HCT116 (cell line): ENCODE measurements at regions not wholly inside any gene's neighbourhood (a gene's known extent, or its start where the extent isn't known, plus 50 kb on each side); places are given as distances from the start of the nearest gene placed in this dataset.

Experiments used
- ATAC-seq: fragments of 200-7000 bp; cut with Tn5 transposase; 2 replicates; pipeline ENCODE4 v1.9.1; 2020; ENCODE audit warnings: mild to moderate bottlenecking, moderate library complexity
- BruUV-seq: library from RNA; stranded (reverse); fragments of 400-500 nt; replicated peaks from 2 replicates; lab custom pipeline; 2021; lab: Mats Ljungman, UMichigan
- CTCF ChIA-PET: fragments of 300-600 bp; sonication (Branson Sonifier 250); formaldehyde crosslinking; loops from one replicate; lab custom pipeline; 2021; ENCODE audit warnings: antibody characterized with exemption; lab: Charles Lee
- POLR2A ChIA-PET: fragments of 300-600, 350-600 bp; sonication (Branson Sonifier 250); formaldehyde crosslinking; loops from one replicate; lab custom pipeline; 2021; ENCODE audit warnings: antibody characterized with exemption; lab: Charles Lee
- RAD21 ChIA-PET, 2 experiments: fragments of 300-600 bp; sonication (Branson Sonifier 250); formaldehyde crosslinking; loops; one replicate each; lab custom pipeline; 2023; ENCODE audit warnings: low total read pairs in 2 of 2; ENCODE audit not compliant: uncharacterized antibody in 2 of 2, unreplicated experiment in 2 of 2, low non-redundant PET in 1 of 2; lab: Charles Lee
- DNase-seq: peaks from one replicate; pipeline ENCODE4 v3.0.0-alpha.2; 2010; ENCODE audit warnings: low read depth, low spot score
- H2AFZ ChIP-seq: fragments of 200-600 bp; shearing (Covaris generic), sonication (generic); 2 replicates; pipeline ENCODE4 v1.6.1; 2017; ENCODE audit warnings: low read depth, mixed run types, mixed read lengths, antibody characterized with exemption, low read length; ENCODE audit not compliant: poor library complexity, severe bottlenecking
- H3K27ac ChIP-seq: 2 replicates; pipeline ENCODE4 v1.5.1; 2012; ENCODE audit warnings: low read depth, low read length
- H3K27me3 ChIP-seq: fragments of 200-600 bp; sonication (generic); 2 replicates; pipeline ENCODE4 v1.6.1; 2016; ENCODE audit warnings: mixed run types, low read length, mixed read lengths; ENCODE audit not compliant: insufficient read depth
- H3K36me3 ChIP-seq, 2 experiments: fragments of 200-500 bp in 1 of 2; fragments of 200-600 bp in 1 of 2; sonication (Bioruptor generic) in 1 of 2; sonication (generic) in 1 of 2; 2 replicates each; pipeline versions ENCODE4 v1.5.1 to v1.6.1; 2014 to 2016; ENCODE audit warnings: low read length in 2 of 2, inconsistent platforms in 1 of 2, mixed read lengths in 1 of 2, mixed run types in 1 of 2; ENCODE audit not compliant: insufficient read depth in 2 of 2, control insufficient read depth in 1 of 2
- H3K4me1 ChIP-seq, 2 experiments: fragments of 200-600 bp in 1 of 2; sonication (generic) in 1 of 2; 2 replicates each; pipeline versions ENCODE4 v1.5.1 to v1.6.1; 2012 to 2017; ENCODE audit warnings: low read length in 2 of 2, inconsistent platforms in 1 of 2, mild to moderate bottlenecking in 1 of 2, mixed read lengths in 1 of 2, mixed run types in 1 of 2, moderate library complexity in 1 of 2; ENCODE audit not compliant: insufficient read depth in 2 of 2, control insufficient read depth in 1 of 2
- H3K4me2 ChIP-seq: fragments of 200-600 bp; sonication (generic); 2 replicates; pipeline ENCODE4 v1.6.1; 2017; ENCODE audit warnings: mixed run types, low read length, mixed read lengths
- H3K4me3 ChIP-seq, 2 experiments: fragments of 200-600 bp in 1 of 2; sonication (generic) in 1 of 2; replicated peaks in 1 of 2; 2 replicates each; pipeline ENCODE4 v1.5.1; 2011 to 2016; ENCODE audit warnings: low read length in 2 of 2, control low read depth in 1 of 2, low read depth in 1 of 2, mild to moderate bottlenecking in 1 of 2, mixed read lengths in 1 of 2, mixed run types in 1 of 2
- H3K79me2 ChIP-seq: fragments of 200-600 bp; sonication (generic); 2 replicates; pipeline ENCODE4 v1.6.1; 2017; ENCODE audit warnings: mild to moderate bottlenecking, mixed run types, low read length, moderate library complexity, mixed read lengths; ENCODE audit not compliant: insufficient read depth
- H3K9ac ChIP-seq: fragments of 200-600 bp; sonication (generic); 2 replicates; pipeline ENCODE4 v1.6.1; 2016; ENCODE audit warnings: low read length, mixed read lengths
- H3K9me2 ChIP-seq: fragments of 200-600 bp; sonication (generic), shearing (Covaris generic); 2 replicates; pipeline ENCODE4 v1.6.1; 2017; ENCODE audit warnings: mixed run types, mild to moderate bottlenecking, moderate library complexity; ENCODE audit not compliant: insufficient read depth
- H3K9me3 ChIP-seq, 2 experiments: fragments of 200-500 bp in 1 of 2; fragments of 200-600 bp in 1 of 2; sonication (Bioruptor generic) in 1 of 2; sonication (generic) in 1 of 2; 2 replicates each; pipeline ENCODE4 v1.6.1; 2014 to 2017; ENCODE audit warnings: low read length in 2 of 2, mixed read lengths in 2 of 2, inconsistent platforms in 1 of 2, low read depth in 1 of 2, mild to moderate bottlenecking in 1 of 2, mixed run types in 1 of 2, moderate library complexity in 1 of 2; ENCODE audit not compliant: control insufficient read depth in 1 of 2, insufficient read depth in 1 of 2
- H4K20me1 ChIP-seq: fragments of 200-600 bp; sonication (generic), shearing (Covaris generic); 2 replicates; pipeline ENCODE4 v1.6.1; 2017; ENCODE audit warnings: mixed run types, mild to moderate bottlenecking, moderate library complexity; ENCODE audit not compliant: insufficient read depth
- CBX3 ChIP-seq: IDR thresholded peaks from 2 replicates; pipeline ENCODE4 v1.6.1; 2012; ENCODE audit warnings: low read depth
- CEBPB ChIP-seq: IDR thresholded peaks from 2 replicates; pipeline ENCODE4 v1.6.1; 2012; ENCODE audit warnings: low read depth
- EGR1 ChIP-seq: IDR thresholded peaks from 2 replicates; pipeline ENCODE4 v1.6.1; 2012; ENCODE audit warnings: low read depth
- ELF1 ChIP-seq: IDR thresholded peaks from 2 replicates; pipeline ENCODE4 v1.6.1; 2012; ENCODE audit warnings: low read depth, borderline replicate concordance
- EZH2 ChIP-seq: fragments of 200-600 bp; sonication (generic); IDR thresholded peaks from 2 replicates; pipeline ENCODE4 v1.6.1; 2017; ENCODE audit warnings: antibody characterized with exemption, mixed run types
- EZH2phosphoT487 ChIP-seq: fragments of 200-600 bp; IDR thresholded peaks from 2 replicates; pipeline ENCODE4 v1.6.1; 2018; ENCODE audit warnings: antibody characterized with exemption, borderline replicate concordance
- JUND ChIP-seq: IDR thresholded peaks from 2 replicates; pipeline ENCODE4 v1.6.1; 2012
- POLR2A ChIP-seq: IDR thresholded peaks from 2 replicates; pipeline ENCODE4 v1.7.0; 2011; ENCODE audit warnings: borderline replicate concordance; ENCODE audit not compliant: insufficient read depth, insufficient read length; ENCODE audit errors: extremely low read depth
- SIN3A ChIP-seq: IDR thresholded peaks from 2 replicates; pipeline ENCODE4 v1.6.1; 2012; ENCODE audit warnings: low read depth
- SP1 ChIP-seq: IDR thresholded peaks from 2 replicates; pipeline ENCODE4 v1.6.1; 2012; ENCODE audit warnings: low read depth
- SRF ChIP-seq: IDR thresholded peaks from 2 replicates; pipeline ENCODE4 v1.6.1; 2012; ENCODE audit warnings: low read depth
- TCF7L2 ChIP-seq: IDR thresholded peaks from 2 replicates; pipeline ENCODE4 v1.7.0; 2011; ENCODE audit warnings: borderline replicate concordance, inconsistent platforms; ENCODE audit not compliant: insufficient read depth, insufficient read length; ENCODE audit errors: extremely low read depth
- YY1 ChIP-seq: IDR thresholded peaks from 2 replicates; pipeline ENCODE4 v1.6.1; 2011; ENCODE audit warnings: low read length, low read depth, moderate library complexity, mild to moderate bottlenecking; ENCODE audit not compliant: insufficient replicate concordance; ENCODE audit errors: extremely low read depth
- ZFX ChIP-seq: fragments of 450-650 bp; IDR thresholded peaks from 2 replicates; pipeline ENCODE4 v1.6.1; 2017
- ZNF274 ChIP-seq: fragments of 200-500 bp; sonication (Bioruptor generic); IDR thresholded peaks from 2 replicates; pipeline ENCODE4 v1.6.1; 2014; ENCODE audit warnings: mild to moderate bottlenecking, low read depth, low read length, inconsistent platforms
- intact Hi-C: fragments of 100-400 bp; cut with micrococcal nuclease; formaldehyde crosslinking; loops from 2 replicates; pipeline ENCODE4 v1.10.0; 2022
- TF ChIP-seq, protein P1 (sequence below), 3 experiments: fragments of 200-600 bp in 1 of 3; sonication (generic) in 1 of 3; IDR thresholded peaks in 2 of 3; conservative IDR thresholded peaks in 1 of 3; 2 replicates each; pipeline ENCODE4 v1.5.1; 2012 to 2017; ENCODE audit warnings: low read depth in 2 of 3, low read length in 2 of 3, antibody characterized with exemption in 1 of 3, borderline replicate concordance in 1 of 3, control low read depth in 1 of 3, mild to moderate bottlenecking in 1 of 3, mixed read lengths in 1 of 3, mixed run types in 1 of 3, moderate library complexity in 1 of 3; ENCODE audit not compliant: insufficient read depth in 1 of 3
- TF ChIP-seq, protein P2 (sequence below): IDR thresholded peaks from 2 replicates; pipeline ENCODE4 v1.6.1; 2011; ENCODE audit warnings: mild to moderate bottlenecking, low read length, moderate library complexity; ENCODE audit not compliant: insufficient replicate concordance; ENCODE audit errors: extremely low read depth
- TF ChIP-seq, protein P3 (sequence below): IDR thresholded peaks from 2 replicates; pipeline ENCODE4 v1.6.1; 2012

GRCh38 chr6:144993870-144994269 is 708.7 kb downstream of the UTRN start:
- Histone ChIP-seq H3K79me2 (no peaks in the 10 kb centered on the region), H3K9me3 (no peaks in the 10 kb centered on the region), H2AFZ (peak overlapping the region; percentile 17), H3K4me1 (peaks cover 0 to 6% of the 10 kb centered on the region in 2 experiments; a peak in 1 of 4 replicates), H4K20me1 (no peaks in the 10 kb centered on the region), H3K27me3 (no peaks in the 10 kb centered on the region), H3K9ac (no peak overlapping the region), H3K4me3 (no peak overlapping the region), H3K27ac (no peak overlapping the region), H3K4me2 (no peak overlapping the region), H3K9me2 (peaks cover 5% of the 10 kb centered on the region; the same call in 1 of the 2 replicates), H3K36me3 (no peaks in the 10 kb centered on the region)
- RAD21 ChIA-PET, result no interaction called here
- BruUV-seq, result no TSS peak
- no peak for DNase-seq
- ATAC-seq, result no peak
- intact Hi-C loops, result no loop called here
- CTCF ChIA-PET, result no interaction called here
- TF ChIP-seq SRF, result no peak
- no peak for TF ChIP-seq EZH2phosphoT487
- no peak for TF ChIP-seq SIN3A
- no peak for TF ChIP-seq ZNF274
- no peak for TF ChIP-seq EZH2
- no peak for TF ChIP-seq JUND
- no peak for TF ChIP-seq EGR1
- TF ChIP-seq ELF1, result no peak
- no peak for TF ChIP-seq ZFX
- TF ChIP-seq CBX3, result no peak
- TF ChIP-seq, protein P1, sequence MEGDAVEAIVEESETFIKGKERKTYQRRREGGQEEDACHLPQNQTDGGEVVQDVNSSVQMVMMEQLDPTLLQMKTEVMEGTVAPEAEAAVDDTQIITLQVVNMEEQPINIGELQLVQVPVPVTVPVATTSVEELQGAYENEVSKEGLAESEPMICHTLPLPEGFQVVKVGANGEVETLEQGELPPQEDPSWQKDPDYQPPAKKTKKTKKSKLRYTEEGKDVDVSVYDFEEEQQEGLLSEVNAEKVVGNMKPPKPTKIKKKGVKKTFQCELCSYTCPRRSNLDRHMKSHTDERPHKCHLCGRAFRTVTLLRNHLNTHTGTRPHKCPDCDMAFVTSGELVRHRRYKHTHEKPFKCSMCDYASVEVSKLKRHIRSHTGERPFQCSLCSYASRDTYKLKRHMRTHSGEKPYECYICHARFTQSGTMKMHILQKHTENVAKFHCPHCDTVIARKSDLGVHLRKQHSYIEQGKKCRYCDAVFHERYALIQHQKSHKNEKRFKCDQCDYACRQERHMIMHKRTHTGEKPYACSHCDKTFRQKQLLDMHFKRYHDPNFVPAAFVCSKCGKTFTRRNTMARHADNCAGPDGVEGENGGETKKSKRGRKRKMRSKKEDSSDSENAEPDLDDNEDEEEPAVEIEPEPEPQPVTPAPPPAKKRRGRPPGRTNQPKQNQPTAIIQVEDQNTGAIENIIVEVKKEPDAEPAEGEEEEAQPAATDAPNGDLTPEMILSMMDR (IDR thresholded peaks at IDR 0.05 in 2 of 3, conservative IDR thresholded peaks at IDR 0.05 in 1 of 3; ENCODE audit: borderline replicate concordance in 1 of 3, insufficient read depth in 1 of 3, low read depth in 2 of 3, low read length in 2 of 3), result no peak
- no peak for TF ChIP-seq POLR2A
- TF ChIP-seq, protein P2, sequence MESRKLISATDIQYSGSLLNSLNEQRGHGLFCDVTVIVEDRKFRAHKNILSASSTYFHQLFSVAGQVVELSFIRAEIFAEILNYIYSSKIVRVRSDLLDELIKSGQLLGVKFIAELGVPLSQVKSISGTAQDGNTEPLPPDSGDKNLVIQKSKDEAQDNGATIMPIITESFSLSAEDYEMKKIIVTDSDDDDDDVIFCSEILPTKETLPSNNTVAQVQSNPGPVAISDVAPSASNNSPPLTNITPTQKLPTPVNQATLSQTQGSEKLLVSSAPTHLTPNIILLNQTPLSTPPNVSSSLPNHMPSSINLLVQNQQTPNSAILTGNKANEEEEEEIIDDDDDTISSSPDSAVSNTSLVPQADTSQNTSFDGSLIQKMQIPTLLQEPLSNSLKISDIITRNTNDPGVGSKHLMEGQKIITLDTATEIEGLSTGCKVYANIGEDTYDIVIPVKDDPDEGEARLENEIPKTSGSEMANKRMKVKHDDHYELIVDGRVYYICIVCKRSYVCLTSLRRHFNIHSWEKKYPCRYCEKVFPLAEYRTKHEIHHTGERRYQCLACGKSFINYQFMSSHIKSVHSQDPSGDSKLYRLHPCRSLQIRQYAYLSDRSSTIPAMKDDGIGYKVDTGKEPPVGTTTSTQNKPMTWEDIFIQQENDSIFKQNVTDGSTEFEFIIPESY, result no peak
- TF ChIP-seq CEBPB, result no peak
- TF ChIP-seq YY1, result no peak
- no peak for TF ChIP-seq TCF7L2
- TF ChIP-seq, protein P3, sequence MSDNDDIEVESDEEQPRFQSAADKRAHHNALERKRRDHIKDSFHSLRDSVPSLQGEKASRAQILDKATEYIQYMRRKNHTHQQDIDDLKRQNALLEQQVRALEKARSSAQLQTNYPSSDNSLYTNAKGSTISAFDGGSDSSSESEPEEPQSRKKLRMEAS, result no peak
- TF ChIP-seq SP1, result no peak
- POLR2A ChIA-PET, result no interaction called here
